Keratinocyte (primary cell): ENCODE measurements at regions not wholly inside any gene's neighbourhood (a gene's known extent, or its start where the extent isn't known, plus 50 kb on each side); places are given as distances from the start of the nearest gene placed in this dataset.
"Not testable (repeated sequence)": the region's sequence is repeated elsewhere in the genome, so short reads cannot be mapped to it uniquely, and the experiment has no call there.

Experiments used
- DNase-seq: peaks from one replicate; pipeline ENCODE4 v3.0.0-alpha.2; 2011; ENCODE audit warnings: low read depth, missing footprints, low spot score
- FAIRE-seq: peaks from 2 replicates; lab custom pipeline; 2011; peaks lifted over from hg19 to GRCh38; lab: Jason Lieb, UNC
- H2AFZ ChIP-seq: 2 replicates; pipeline ENCODE4 v1.6.0; 2012; ENCODE audit warnings: low read length, control low read depth, inconsistent platforms; ENCODE audit not compliant: control insufficient read depth
- H3K27ac ChIP-seq: 2 replicates; pipeline ENCODE4 v1.5.1; 2011; ENCODE audit warnings: low read length; ENCODE audit not compliant: control insufficient read depth, insufficient read depth
- H3K27me3 ChIP-seq: 3 replicates; pipeline ENCODE4 v1.6.0; 2011; ENCODE audit warnings: low read length; ENCODE audit not compliant: control insufficient read depth, insufficient read depth; ENCODE audit errors: extremely low read depth
- H3K36me3 ChIP-seq, 2 experiments: 2 replicates in 1 of 2; 3 replicates in 1 of 2; pipeline ENCODE4 v1.5.1; 2011; ENCODE audit warnings: low read length in 2 of 2, mild to moderate bottlenecking in 1 of 2; ENCODE audit not compliant: control insufficient read depth in 2 of 2, insufficient read depth in 2 of 2; ENCODE audit errors: extremely low read depth in 1 of 2
- H3K4me1 ChIP-seq: 3 replicates; pipeline ENCODE4 v1.5.1; 2011; ENCODE audit warnings: low read length; ENCODE audit not compliant: control insufficient read depth, insufficient read depth; ENCODE audit errors: extremely low read depth
- H3K4me2 ChIP-seq: 3 replicates; pipeline ENCODE4 v1.6.0; 2011; ENCODE audit warnings: low read depth, low read length; ENCODE audit not compliant: control insufficient read depth, insufficient read depth; ENCODE audit errors: extremely low read depth
- H3K4me3 ChIP-seq, 3 experiments: fragments of 200-600 bp in 1 of 3; sonication (generic) in 1 of 3; 2 replicates in 2 of 3; 3 replicates in 1 of 3; pipeline ENCODE4 v1.5.1; 2011 to 2016; ENCODE audit warnings: low read length in 3 of 3, mild to moderate bottlenecking in 3 of 3, control low read depth in 2 of 3, inconsistent platforms in 1 of 3, low read depth in 1 of 3, mixed read lengths in 1 of 3, mixed run types in 1 of 3, moderate library complexity in 1 of 3; ENCODE audit not compliant: control insufficient read depth in 2 of 3, insufficient read depth in 2 of 3; ENCODE audit errors: extremely low read depth in 1 of 3
- H3K79me2 ChIP-seq: 2 replicates; pipeline ENCODE4 v1.6.0; 2012; ENCODE audit warnings: low read length; ENCODE audit not compliant: control insufficient read depth, insufficient read depth
- H3K9ac ChIP-seq: 3 replicates; pipeline ENCODE4 v1.6.0; 2011; ENCODE audit warnings: low read length; ENCODE audit not compliant: control insufficient read depth, insufficient read depth; ENCODE audit errors: extremely low read depth
- H3K9me1 ChIP-seq: 3 replicates; pipeline ENCODE4 v1.6.0; 2011; ENCODE audit warnings: low read length; ENCODE audit not compliant: control insufficient read depth, insufficient read depth; ENCODE audit errors: extremely low read depth
- H3K9me3 ChIP-seq: 2 replicates; pipeline ENCODE4 v1.5.1; 2012; ENCODE audit warnings: low read depth, low read length; ENCODE audit not compliant: control insufficient read depth
- H4K20me1 ChIP-seq: 3 replicates; pipeline ENCODE4 v1.6.0; 2011; ENCODE audit warnings: low read length; ENCODE audit not compliant: control insufficient read depth, insufficient read depth; ENCODE audit errors: extremely low read depth
- CTCF ChIP-seq, 3 experiments: IDR thresholded peaks in 1 of 3; conservative IDR thresholded peaks in 1 of 3; optimal IDR thresholded peaks in 1 of 3; 2 replicates in 2 of 3; 3 replicates in 1 of 3; pipeline versions ENCODE3 to v1.5.1; 2011; ENCODE audit warnings: low read length in 3 of 3, mild to moderate bottlenecking in 3 of 3, moderate library complexity in 2 of 3, control low read depth in 1 of 3, inconsistent platforms in 1 of 3; ENCODE audit not compliant: insufficient read depth in 2 of 3; ENCODE audit errors: extremely low read depth in 1 of 3
- EZH2 ChIP-seq: IDR thresholded peaks from one replicate; pipeline ENCODE4 v1.6.1; 2012; ENCODE audit warnings: inconsistent platforms, mild to moderate bottlenecking, low read length, moderate library complexity
- dilution Hi-C: fragments of 300-500 bp; cut with MboI; formaldehyde crosslinking; loops from one replicate; pipeline ENCODE4 v1.7.0; 2020; ENCODE audit warnings: low sequenced_read_pairs; ENCODE audit not compliant: extremely low pct_ligation_motif_present

GRCh38 chr18:38747153-38747552, 1181.6 kb upstream of the CELF4 start:
- H3K9ac ChIP-seq = no peak overlapping the region
- no peaks in the 10 kb centered on the region for H4K20me1 ChIP-seq
- dilution Hi-C loops = no loop called here
- TF ChIP-seq EZH2 (no peak), CTCF (optimal IDR thresholded peaks at IDR 0.05 in 1 of 3, IDR thresholded peaks at IDR 0.05 in 1 of 3, conservative IDR thresholded peaks at IDR 0.05 in 1 of 3; ENCODE audit: extremely low read depth in 1 of 3, insufficient read depth in 2 of 3, low read length in 3 of 3) (no peak)
- H3K36me3 ChIP-seq = no peaks in the 10 kb centered on the region
- H3K79me2 ChIP-seq = no peaks in the 10 kb centered on the region
- DNase-seq (no peak), FAIRE-seq (no peak)
- H3K27me3 ChIP-seq = no peaks in the 10 kb centered on the region
- no peak overlapping the region for H3K27ac ChIP-seq
- peaks cover 18% of the 10 kb centered on the region for H3K4me1 ChIP-seq
- no peaks in the 10 kb centered on the region for H3K9me3 ChIP-seq
- H2AFZ ChIP-seq = no peak overlapping the region
- H3K4me2 ChIP-seq = no peak overlapping the region
- H3K4me3 ChIP-seq = no peak overlapping the region
- no peaks in the 10 kb centered on the region for H3K9me1 ChIP-seq

- H3K9me3 ChIP-seq, dilution Hi-C loops, H3K79me2 ChIP-seq, H3K4me1 ChIP-seq, H3K9ac ChIP-seq, H3K27me3 ChIP-seq, H3K36me3 ChIP-seq, H3K9me1 ChIP-seq, H4K20me1 ChIP-seq: not testable (repeated sequence)
- H3K4me3 ChIP-seq = peak overlapping the region in 1 of 3 experiments; percentile 22
- peak overlapping the region; percentile 53 for H2AFZ ChIP-seq
- DNase-seq = peak; percentile 17
- H3K4me2 ChIP-seq = peak overlapping the region; percentile 45
- H3K27ac ChIP-seq = peak overlapping the region; percentile 49
- FAIRE-seq = peak; percentile 81
Measured at GRCh38 chr18:38720181-38720580, 1154.6 kb upstream of the CELF4 start.

- Histone ChIP-seq H3K9ac (no peak overlapping the region), H3K4me1 (peaks cover 9% of the 10 kb centered on the region), H4K20me1 (no peaks in the 10 kb centered on the region), H3K4me3 (no peak overlapping the region), H3K79me2 (no peaks in the 10 kb centered on the region), H2AFZ (no peak overlapping the region), H3K36me3 (no peaks in the 10 kb centered on the region), H3K9me3 (no peaks in the 10 kb centered on the region), H3K27me3 (no peaks in the 10 kb centered on the region), H3K27ac (no peak overlapping the region), H3K9me1 (no peaks in the 10 kb centered on the region), H3K4me2 (no peak overlapping the region)
- TF ChIP-seq EZH2 (no peak), CTCF (optimal IDR thresholded peaks at IDR 0.05 in 1 of 3, IDR thresholded peaks at IDR 0.05 in 1 of 3, conservative IDR thresholded peaks at IDR 0.05 in 1 of 3; ENCODE audit: extremely low read depth in 1 of 3, insufficient read depth in 2 of 3, low read length in 3 of 3) (no peak)
- DNase-seq (no peak), FAIRE-seq (no peak)
- dilution Hi-C loops = no loop called here
Measured at GRCh38 chr18:38718365-38718901, 1152.8 kb upstream of the CELF4 start.
